ENCODE measurements at regions not wholly inside any gene's neighbourhood (a gene's known extent, or its start where the extent isn't known, plus 50 kb on each side); places are given as distances from the start of the nearest gene placed in this dataset.
"Not testable (repeated sequence)": the region's sequence is repeated elsewhere in the genome, so short reads cannot be mapped to it uniquely, and the experiment has no call there.

- Histone ChIP-seq H3K27me3 (no peaks in the 10 kb centered on the region), H3K27ac (no peak overlapping the region), H3K36me3 (no peaks in the 10 kb centered on the region), H3K9me3 (no peaks in the 10 kb centered on the region), H3K4me1 (peaks cover 0 to 12% (median 0%) of the 10 kb centered on the region in 3 donors), H3K4me3 (no peak overlapping the region)
- intact Hi-C loops (cut with DNase I) = no loop called here
- FAIRE-seq (no peak), DNase-seq (no peak), ATAC-seq (no peak)
- TF ChIP-seq, protein P1, sequence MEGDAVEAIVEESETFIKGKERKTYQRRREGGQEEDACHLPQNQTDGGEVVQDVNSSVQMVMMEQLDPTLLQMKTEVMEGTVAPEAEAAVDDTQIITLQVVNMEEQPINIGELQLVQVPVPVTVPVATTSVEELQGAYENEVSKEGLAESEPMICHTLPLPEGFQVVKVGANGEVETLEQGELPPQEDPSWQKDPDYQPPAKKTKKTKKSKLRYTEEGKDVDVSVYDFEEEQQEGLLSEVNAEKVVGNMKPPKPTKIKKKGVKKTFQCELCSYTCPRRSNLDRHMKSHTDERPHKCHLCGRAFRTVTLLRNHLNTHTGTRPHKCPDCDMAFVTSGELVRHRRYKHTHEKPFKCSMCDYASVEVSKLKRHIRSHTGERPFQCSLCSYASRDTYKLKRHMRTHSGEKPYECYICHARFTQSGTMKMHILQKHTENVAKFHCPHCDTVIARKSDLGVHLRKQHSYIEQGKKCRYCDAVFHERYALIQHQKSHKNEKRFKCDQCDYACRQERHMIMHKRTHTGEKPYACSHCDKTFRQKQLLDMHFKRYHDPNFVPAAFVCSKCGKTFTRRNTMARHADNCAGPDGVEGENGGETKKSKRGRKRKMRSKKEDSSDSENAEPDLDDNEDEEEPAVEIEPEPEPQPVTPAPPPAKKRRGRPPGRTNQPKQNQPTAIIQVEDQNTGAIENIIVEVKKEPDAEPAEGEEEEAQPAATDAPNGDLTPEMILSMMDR (IDR thresholded peaks at IDR 0.05) = no peak
- 44 to 63% methylated on average over 1 of the region's 1 CpG for WGBS, 2 donors
These were observed 58.4 kb upstream of the VCAM1 start for GRCh38 chr1:100661176-100661575.

DNA sequence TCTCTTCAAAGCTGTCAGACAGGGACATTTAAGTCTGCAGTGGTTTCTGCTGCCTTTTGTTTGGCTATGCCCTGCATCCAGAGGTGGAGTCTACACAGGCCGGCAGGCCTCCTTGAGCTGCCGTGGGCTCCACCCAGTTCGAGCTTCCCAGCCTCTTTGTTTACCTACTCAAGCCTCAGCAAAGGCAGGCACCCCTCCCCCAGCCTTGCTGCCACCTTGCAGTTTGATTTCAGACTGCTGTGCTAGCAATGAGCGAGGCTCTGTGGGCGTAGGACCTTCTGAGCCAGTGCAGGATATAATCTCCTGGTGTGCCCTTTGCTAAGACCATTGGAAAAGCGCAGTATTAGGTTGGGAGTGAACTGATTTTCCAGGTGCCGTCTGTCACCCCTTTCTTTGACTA is 51.0 kb upstream of the VCAM1 start:
- H3K27ac ChIP-seq; H3K27me3 ChIP-seq; intact Hi-C loops (cut with DNase I); H3K9me3 ChIP-seq; FAIRE-seq; H3K36me3 ChIP-seq; ATAC-seq; H3K4me1 ChIP-seq; H3K4me3 ChIP-seq: not testable (repeated sequence)
- 58 to 72% methylated on average over 7 of the region's 7 CpGs for WGBS, 2 donors
- DNase-seq = peak in 1 of 6 donors; percentile 13

Measured in pancreas (tissue), 10 donors.